ENCODE measurements at regions not wholly inside any gene's neighbourhood (a gene's known extent, or its start where the extent isn't known, plus 50 kb on each side); places are given as distances from the start of the nearest gene placed in this dataset.

GRCh38 chr18:56248610-56249235, 389.7 kb downstream of the TXNL1 start:
- TF ChIP-seq POLR2A (IDR thresholded peaks at IDR 0.05; ENCODE audit: low read depth, low read length), result no peak
- TF ChIP-seq POLR2AphosphoS5 (IDR thresholded peaks at IDR 0.05; ENCODE audit: low read depth, low read length), result no peak
- TF ChIP-seq SPI1 (IDR thresholded peaks at IDR 0.05; ENCODE audit: low read depth, low read length), result peak; percentile 64; the same call in 1 of the 2 replicates
- no peak for TF ChIP-seq TAF1 (IDR thresholded peaks at IDR 0.05; ENCODE audit: low read depth, low read length)
- TF ChIP-seq PAX5 (IDR thresholded peaks at IDR 0.05; ENCODE audit: insufficient read depth, low read length, severe bottlenecking), result no peak

All from GM12891 (cell line).